Stimulated activated CD4-positive, alpha-beta T cell treated with anti-CD3 and anti-CD28 coated beads, Interleukin-4, amount 100 ng/mL, for 48 hours (primary cell): ENCODE measurements at regions not wholly inside any gene's neighbourhood (a gene's known extent, or its start where the extent isn't known, plus 50 kb on each side); places are given as distances from the start of the nearest gene placed in this dataset.

Experiments
- DNase-seq, 2 donors: peaks; one replicate each; pipeline ENCODE4 v3.0.0-alpha.2; 2020; ENCODE audit warnings: low read depth in 2 of 2

DNA sequence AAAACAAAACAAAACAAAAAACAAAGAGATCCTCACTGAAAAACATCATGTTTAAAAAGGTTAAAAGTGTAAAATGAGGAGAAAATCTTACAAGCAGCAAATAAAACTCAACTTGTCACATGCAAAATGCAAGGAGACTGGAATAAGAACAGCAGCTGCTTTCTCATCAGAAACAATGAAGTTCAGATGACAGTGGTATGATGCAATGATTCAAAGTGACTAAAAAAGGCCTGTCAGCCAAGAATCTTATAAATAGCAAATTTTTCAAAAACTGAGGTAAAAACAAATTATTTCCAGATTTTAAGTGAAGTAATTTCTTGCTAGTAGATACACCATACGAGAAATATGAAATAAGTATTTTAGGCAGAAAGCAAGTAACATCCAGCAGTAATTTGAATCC, 68.6 kb upstream of the EPHA3 start:
- DNase-seq: no peak

GRCh38 chr3:89042236-89042835, 65.1 kb upstream of the EPHA3 start:
- no peak for DNase-seq

DNA sequence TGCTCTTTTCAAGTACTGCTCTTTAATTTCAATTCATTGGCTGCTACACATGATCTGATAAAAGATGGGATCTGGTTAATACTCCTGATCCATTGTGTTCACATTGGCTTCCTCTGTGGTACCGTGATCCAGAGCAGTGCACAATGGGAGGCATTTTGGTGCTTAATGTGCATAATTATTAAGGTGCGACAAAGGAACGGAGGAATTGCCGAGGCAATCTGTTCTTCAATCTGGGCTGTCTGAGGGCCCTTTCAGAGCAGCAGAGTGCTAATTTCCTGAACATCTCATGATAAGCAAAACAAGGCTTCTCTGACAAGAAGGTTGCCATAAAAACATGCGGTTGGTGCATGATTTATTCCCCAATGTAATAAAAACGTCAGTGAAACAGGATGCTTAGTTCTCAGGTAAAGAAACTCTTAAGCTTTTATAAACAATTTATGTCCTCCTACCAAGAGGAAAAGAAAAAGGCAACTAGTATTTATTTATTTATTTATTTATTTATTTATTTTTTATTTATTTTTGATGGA, 64.0 kb upstream of the EPHA3 start:
- DNase-seq: no peak

DNA sequence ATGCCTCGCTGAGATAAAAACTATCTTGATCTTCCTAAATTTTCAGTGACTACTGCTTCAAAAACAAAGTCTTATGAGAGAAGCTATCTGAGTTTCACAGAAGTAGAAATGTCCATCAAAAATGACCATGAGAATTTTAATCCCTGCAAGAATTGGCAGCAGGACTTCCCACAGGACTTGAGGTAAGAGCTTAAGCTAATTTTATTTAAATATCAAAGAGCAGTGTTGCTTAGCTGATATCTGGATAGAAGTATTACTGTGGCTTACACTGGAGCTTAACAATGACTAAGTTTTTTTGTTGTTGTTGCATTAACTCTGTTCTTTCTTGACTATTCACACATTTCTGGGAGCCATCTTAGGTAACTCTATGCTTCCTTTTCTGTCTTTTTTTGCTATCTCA, 60.8 kb upstream of the EPHA3 start:
- no peak for DNase-seq

DNA sequence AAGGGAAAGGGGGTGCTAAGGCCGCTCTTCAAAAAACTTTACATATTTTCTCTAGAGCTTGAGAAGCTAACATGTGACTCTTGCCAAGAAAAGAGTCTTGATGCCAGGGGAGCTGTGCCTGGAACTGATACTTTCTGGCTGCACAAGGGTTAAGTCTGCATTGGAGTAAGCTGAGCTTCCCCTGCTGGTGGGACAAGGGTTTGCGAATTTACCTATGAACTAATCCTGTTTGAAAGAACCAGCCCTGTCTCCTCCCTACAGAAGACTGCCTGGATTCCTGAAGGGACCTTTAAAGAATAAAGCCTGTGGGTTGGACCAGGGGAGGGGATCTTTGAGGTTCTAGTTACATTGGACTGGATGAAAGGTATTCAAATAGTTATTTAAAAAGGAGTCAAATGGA, 58.3 kb upstream of the EPHA3 start:
- DNase-seq: no peak

GRCh38 chr3:89052386-89052785, 55.0 kb upstream of the EPHA3 start:
- DNase-seq: no peak

- DNase-seq: no peak
Observed at GRCh38 chr3:89057398-89057797, 50.0 kb upstream of the EPHA3 start.
